OCI-LY3 (cell line): ENCODE measurements at regions not wholly inside any gene's neighbourhood (a gene's known extent, or its start where the extent isn't known, plus 50 kb on each side); places are given as distances from the start of the nearest gene placed in this dataset.

Source experiments
- CTCF ChIP-seq: fragments of 200-600, 300-600 bp; sonication (generic); IDR thresholded peaks from 2 replicates; pipeline ENCODE4 v1.5.1; 2014; ENCODE audit warnings: antibody characterized with exemption, low read length, low read depth
- EZH2phosphoT487 ChIP-seq: fragments of 200-600 bp; shearing (Covaris generic); IDR thresholded peaks from 2 replicates; pipeline ENCODE4 v1.6.1; 2018; ENCODE audit warnings: antibody characterized with exemption, mixed run types, low read depth

- TF ChIP-seq CTCF (no peak), EZH2phosphoT487 (no peak)
Measured at GRCh38 chr22:17314487-17314886, 54.8 kb upstream of the CECR2 start.
